GM13976 (cell line): ENCODE measurements at regions not wholly inside any gene's neighbourhood (a gene's known extent, or its start where the extent isn't known, plus 50 kb on each side); places are given as distances from the start of the nearest gene placed in this dataset.

ENCODE experiments used
- DNase-seq: peaks from one replicate; pipeline ENCODE4 v3.0.0; 2012; ENCODE audit warnings: low spot score
- CTCF ChIP-seq: IDR thresholded peaks from 2 replicates; pipeline ENCODE4 v1.5.1; 2012; ENCODE audit warnings: borderline replicate concordance, mild to moderate bottlenecking; ENCODE audit not compliant: insufficient read depth; ENCODE audit errors: extremely low read depth, missing control alignments, control extremely low read depth
- in situ Hi-C: fragments of 300-500 bp; cut with MboI; formaldehyde crosslinking; loops from one replicate; pipeline ENCODE4 v1.12.0; 2022; ENCODE audit warnings: low sequenced_read_pairs, mixed read lengths, inconsistent platforms; ENCODE audit not compliant: unreplicated experiment

- in situ Hi-C loops, result no loop called here
- DNase-seq, result no peak
- TF ChIP-seq CTCF, result no peak
Measured at GRCh38 chr21:24316277-24316922, 1290.9 kb downstream of the MRPL39 start.

GRCh38 chr21:24310788-24311187, 1296.5 kb downstream of the MRPL39 start:
- no peak for TF ChIP-seq CTCF
- in situ Hi-C loops, result no loop called here
- DNase-seq, result no peak

- DNase-seq, result no peak
- in situ Hi-C loops, result no loop called here
- no peak for TF ChIP-seq CTCF
Measured at GRCh38 chr21:24308183-24308582, 1299.1 kb downstream of the MRPL39 start.

GRCh38 chr21:24302400-24302799, 1304.9 kb downstream of the MRPL39 start:
- no peak for TF ChIP-seq CTCF
- in situ Hi-C loops, result no loop called here
- no peak for DNase-seq

- in situ Hi-C loops, result no loop called here
- DNase-seq, result no peak
- no peak for TF ChIP-seq CTCF
Measured at GRCh38 chr21:24298040-24298439, 1309.2 kb downstream of the MRPL39 start.

- no peak for DNase-seq
- in situ Hi-C loops, result no loop called here
- no peak for TF ChIP-seq CTCF
Measured at GRCh38 chr21:24294171-24294570, 1313.1 kb downstream of the MRPL39 start.

GRCh38 chr21:24290151-24290833, 1317.0 kb downstream of the MRPL39 start:
- TF ChIP-seq CTCF, result no peak
- no peak for DNase-seq
- in situ Hi-C loops, result no loop called here
